ENCODE measurements at regions not wholly inside any gene's neighbourhood (a gene's known extent, or its start where the extent isn't known, plus 50 kb on each side); places are given as distances from the start of the nearest gene placed in this dataset.

DNA sequence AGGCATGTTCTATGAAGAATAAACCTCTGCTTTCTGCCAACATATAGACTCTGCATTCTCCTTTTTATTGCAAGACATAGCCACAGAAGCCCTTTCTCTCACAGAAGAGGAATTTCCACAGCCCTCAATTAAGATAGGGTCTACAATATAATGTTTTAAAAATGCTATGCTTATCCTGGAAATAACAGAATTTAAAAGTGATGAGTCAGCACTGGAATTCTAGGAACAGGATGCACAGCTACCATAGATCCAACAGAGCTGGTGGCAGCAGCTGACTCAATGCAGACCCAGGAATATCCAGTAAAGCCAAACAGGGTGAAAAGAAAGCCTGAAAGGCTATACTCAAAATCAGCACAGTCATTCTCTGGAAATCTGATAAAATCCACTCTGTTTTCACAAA is 866.9 kb downstream of the TRIB2 start:
- Histone ChIP-seq H3K27me3 (ENCODE audit: low read depth, low read length) (no peaks in the 10 kb centered on the region), H3K4me3 (ENCODE audit: low read depth in 1 of 2, low read length in 2 of 2) (no peak overlapping the region), H3K27ac (ENCODE audit: low read length) (no peak overlapping the region), H3K36me3 (ENCODE audit: control insufficient read depth in 1 of 2, insufficient read depth in 2 of 2, low read length in 2 of 2) (no peaks in the 10 kb centered on the region), H3K4me1 (ENCODE audit: control insufficient read depth in 1 of 2, insufficient read depth in 2 of 2, low read length in 2 of 2) (no peaks in the 10 kb centered on the region), H3K9me3 (ENCODE audit: control insufficient read depth in 1 of 2, low read length in 2 of 2) (no peaks in the 10 kb centered on the region)

GRCh38 chr2:13584020-13584419 is 867.3 kb downstream of the TRIB2 start:
- H3K36me3 ChIP-seq (ENCODE audit: control insufficient read depth in 1 of 2, insufficient read depth in 2 of 2, low read length in 2 of 2): no peaks in the 10 kb centered on the region
- no peak overlapping the region for H3K4me3 ChIP-seq (ENCODE audit: low read depth in 1 of 2, low read length in 2 of 2)
- no peaks in the 10 kb centered on the region for H3K4me1 ChIP-seq (ENCODE audit: control insufficient read depth in 1 of 2, insufficient read depth in 2 of 2, low read length in 2 of 2)
- no peaks in the 10 kb centered on the region for H3K27me3 ChIP-seq (ENCODE audit: low read depth, low read length)
- H3K9me3 ChIP-seq (ENCODE audit: control insufficient read depth in 1 of 2, low read length in 2 of 2): no peaks in the 10 kb centered on the region
- no peak overlapping the region for H3K27ac ChIP-seq (ENCODE audit: low read length)

DNA sequence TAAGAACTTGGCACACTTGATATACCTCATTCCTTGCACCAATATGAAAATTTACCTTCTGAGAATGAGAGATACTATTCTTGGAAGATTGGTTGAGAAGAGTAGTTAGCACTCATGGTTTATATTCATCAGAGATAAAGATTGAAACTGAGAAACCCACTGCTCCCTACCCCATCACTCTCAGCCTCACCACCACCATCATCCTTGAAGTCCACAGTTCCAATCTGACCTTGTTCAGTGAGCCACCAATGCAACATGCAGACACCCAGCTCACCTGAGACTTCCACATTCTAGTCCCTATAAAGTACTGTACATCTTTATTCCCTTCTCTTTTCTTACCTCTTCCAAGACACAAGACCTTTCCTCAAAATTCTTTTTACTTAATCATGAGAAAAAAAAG is 869.0 kb downstream of the TRIB2 start:
- Histone ChIP-seq H3K36me3 (ENCODE audit: control insufficient read depth in 1 of 2, insufficient read depth in 2 of 2, low read length in 2 of 2) (no peaks in the 10 kb centered on the region), H3K27ac (ENCODE audit: low read length) (no peak overlapping the region), H3K27me3 (ENCODE audit: low read depth, low read length) (no peaks in the 10 kb centered on the region), H3K4me3 (ENCODE audit: low read depth in 1 of 2, low read length in 2 of 2) (no peak overlapping the region), H3K9me3 (ENCODE audit: control insufficient read depth in 1 of 2, low read length in 2 of 2) (no peaks in the 10 kb centered on the region), H3K4me1 (ENCODE audit: control insufficient read depth in 1 of 2, insufficient read depth in 2 of 2, low read length in 2 of 2) (no peaks in the 10 kb centered on the region)

DNA sequence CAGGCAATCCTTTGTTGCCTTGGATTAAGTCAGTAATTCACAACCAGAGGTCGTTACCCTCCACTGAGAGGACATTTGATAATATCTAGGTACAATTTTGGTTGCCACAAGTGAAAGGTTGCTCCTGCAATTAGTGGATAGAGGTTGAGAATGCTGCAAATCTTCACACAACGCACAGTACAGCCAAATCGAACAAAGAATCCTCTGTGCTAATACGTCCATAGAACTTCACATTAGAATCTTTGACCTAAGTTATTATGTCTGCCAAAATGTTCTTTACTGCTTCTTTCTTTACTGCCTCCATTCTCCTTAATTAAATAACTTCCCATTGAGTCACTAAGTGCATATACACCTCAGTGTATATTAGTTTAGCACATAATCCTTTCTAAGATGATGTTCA is 879.5 kb downstream of the TRIB2 start:
- H3K27ac ChIP-seq (ENCODE audit: low read length): no peak overlapping the region
- no peaks in the 10 kb centered on the region for H3K36me3 ChIP-seq (ENCODE audit: control insufficient read depth in 1 of 2, insufficient read depth in 2 of 2, low read length in 2 of 2)
- no peaks in the 10 kb centered on the region for H3K4me1 ChIP-seq (ENCODE audit: control insufficient read depth in 1 of 2, insufficient read depth in 2 of 2, low read length in 2 of 2)
- no peaks in the 10 kb centered on the region for H3K9me3 ChIP-seq (ENCODE audit: control insufficient read depth in 1 of 2, low read length in 2 of 2)
- H3K27me3 ChIP-seq (ENCODE audit: low read depth, low read length): no peaks in the 10 kb centered on the region
- H3K4me3 ChIP-seq (ENCODE audit: low read depth in 1 of 2, low read length in 2 of 2): no peak overlapping the region

DNA sequence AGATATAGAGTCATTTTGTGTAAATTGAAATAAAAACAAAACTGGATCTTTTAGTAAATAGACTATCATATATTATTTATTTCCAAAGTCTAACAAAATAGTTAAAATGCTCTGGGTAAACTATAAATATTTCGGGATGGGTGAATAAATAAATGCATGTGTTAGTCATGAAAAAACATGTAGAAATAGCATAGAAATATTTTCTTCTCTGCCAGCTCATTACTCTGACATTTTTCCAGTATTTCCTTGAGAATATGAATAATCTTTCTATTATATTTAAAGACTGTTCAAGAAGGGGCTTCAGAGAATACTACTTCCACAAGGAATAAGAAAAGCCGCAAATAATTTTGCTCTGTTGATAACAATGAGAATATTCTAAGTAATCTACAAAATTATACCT is 880.4 kb downstream of the TRIB2 start:
- no peak overlapping the region for H3K4me3 ChIP-seq (ENCODE audit: low read depth in 1 of 2, low read length in 2 of 2)
- no peaks in the 10 kb centered on the region for H3K36me3 ChIP-seq (ENCODE audit: control insufficient read depth in 1 of 2, insufficient read depth in 2 of 2, low read length in 2 of 2)
- H3K27me3 ChIP-seq (ENCODE audit: low read depth, low read length): no peaks in the 10 kb centered on the region
- H3K4me1 ChIP-seq (ENCODE audit: control insufficient read depth in 1 of 2, insufficient read depth in 2 of 2, low read length in 2 of 2): no peaks in the 10 kb centered on the region
- no peaks in the 10 kb centered on the region for H3K9me3 ChIP-seq (ENCODE audit: control insufficient read depth in 1 of 2, low read length in 2 of 2)
- H3K27ac ChIP-seq (ENCODE audit: low read length): no peak overlapping the region

GRCh38 chr2:13601506-13601905 is 884.8 kb downstream of the TRIB2 start:
- H3K4me1 ChIP-seq (ENCODE audit: control insufficient read depth in 1 of 2, insufficient read depth in 2 of 2, low read length in 2 of 2): no peaks in the 10 kb centered on the region
- no peak overlapping the region for H3K27ac ChIP-seq (ENCODE audit: low read length)
- H3K4me3 ChIP-seq (ENCODE audit: low read depth in 1 of 2, low read length in 2 of 2): no peak overlapping the region
- no peaks in the 10 kb centered on the region for H3K9me3 ChIP-seq (ENCODE audit: control insufficient read depth in 1 of 2, low read length in 2 of 2)
- H3K36me3 ChIP-seq (ENCODE audit: control insufficient read depth in 1 of 2, insufficient read depth in 2 of 2, low read length in 2 of 2): no peaks in the 10 kb centered on the region
- no peaks in the 10 kb centered on the region for H3K27me3 ChIP-seq (ENCODE audit: low read depth, low read length)

DNA sequence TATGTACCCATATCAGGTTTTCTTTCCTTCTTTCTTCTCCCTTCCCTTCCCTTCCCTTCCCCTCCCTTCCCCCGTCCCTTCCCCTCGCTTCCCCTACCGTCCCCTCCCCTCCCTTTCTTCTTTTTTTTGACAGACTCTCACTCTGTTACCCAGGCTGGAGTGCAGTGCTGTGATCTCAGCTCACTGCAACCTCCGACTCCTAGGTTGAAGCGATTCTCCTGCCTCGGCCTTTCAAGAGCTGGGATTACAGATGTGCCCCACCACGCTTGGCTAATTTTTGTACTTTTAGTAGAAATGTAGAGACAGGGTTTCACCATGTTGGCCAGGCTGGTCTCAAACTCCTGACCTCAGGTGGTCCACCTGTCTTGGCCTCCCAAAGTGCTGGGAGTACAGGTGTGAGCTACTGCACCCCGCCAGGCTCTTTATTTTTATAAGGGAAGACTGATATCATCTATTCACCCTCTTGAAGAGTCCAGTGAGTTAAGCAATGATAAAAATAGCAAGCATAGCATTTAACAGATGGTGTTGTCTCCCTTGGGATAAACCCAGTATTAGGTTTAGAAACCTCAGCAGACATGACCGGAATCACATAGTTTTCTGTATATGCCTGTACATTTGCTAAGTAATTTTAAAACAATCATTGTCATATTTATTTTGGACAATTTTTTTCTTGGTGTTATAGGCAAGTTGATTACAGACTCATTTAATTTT is 888.4 kb downstream of the TRIB2 start:
- no peaks in the 10 kb centered on the region for H3K9me3 ChIP-seq (ENCODE audit: control insufficient read depth in 1 of 2, low read length in 2 of 2)
- no peak overlapping the region for H3K27ac ChIP-seq (ENCODE audit: low read length)
- no peaks in the 10 kb centered on the region for H3K27me3 ChIP-seq (ENCODE audit: low read depth, low read length)
- no peak overlapping the region for H3K4me3 ChIP-seq (ENCODE audit: low read depth in 1 of 2, low read length in 2 of 2)
- H3K36me3 ChIP-seq (ENCODE audit: control insufficient read depth in 1 of 2, insufficient read depth in 2 of 2, low read length in 2 of 2): no peaks in the 10 kb centered on the region
- no peaks in the 10 kb centered on the region for H3K4me1 ChIP-seq (ENCODE audit: control insufficient read depth in 1 of 2, insufficient read depth in 2 of 2, low read length in 2 of 2)

DNA sequence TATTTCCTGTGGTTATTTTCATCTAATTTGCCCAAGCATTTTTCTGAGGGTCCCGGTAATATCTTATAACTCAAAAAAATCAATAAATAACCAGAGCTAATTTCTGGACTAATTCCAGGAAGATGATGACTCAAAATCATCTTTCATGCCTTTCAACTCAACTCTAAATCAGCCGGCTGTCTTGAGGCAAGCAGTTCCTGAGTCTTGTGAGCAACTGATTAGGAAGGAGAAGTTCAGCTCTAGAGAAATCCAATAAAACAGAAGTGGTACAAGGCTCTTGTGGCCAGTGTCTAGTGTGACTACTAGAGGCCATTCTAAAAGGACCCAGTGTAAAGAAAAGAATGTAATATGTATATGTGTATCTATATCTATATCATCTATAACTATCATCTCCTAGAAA is 890.4 kb downstream of the TRIB2 start:
- no peaks in the 10 kb centered on the region for H3K9me3 ChIP-seq (ENCODE audit: control insufficient read depth in 1 of 2, low read length in 2 of 2)
- no peak overlapping the region for H3K4me3 ChIP-seq (ENCODE audit: low read depth in 1 of 2, low read length in 2 of 2)
- no peaks in the 10 kb centered on the region for H3K36me3 ChIP-seq (ENCODE audit: control insufficient read depth in 1 of 2, insufficient read depth in 2 of 2, low read length in 2 of 2)
- no peaks in the 10 kb centered on the region for H3K27me3 ChIP-seq (ENCODE audit: low read depth, low read length)
- no peak overlapping the region for H3K27ac ChIP-seq (ENCODE audit: low read length)
- H3K4me1 ChIP-seq (ENCODE audit: control insufficient read depth in 1 of 2, insufficient read depth in 2 of 2, low read length in 2 of 2): no peaks in the 10 kb centered on the region

GRCh38 chr2:13611939-13612338 is 895.2 kb downstream of the TRIB2 start:
- H3K4me3 ChIP-seq (ENCODE audit: low read depth in 1 of 2, low read length in 2 of 2): no peak overlapping the region
- no peaks in the 10 kb centered on the region for H3K27me3 ChIP-seq (ENCODE audit: low read depth, low read length)
- H3K27ac ChIP-seq (ENCODE audit: low read length): no peak overlapping the region
- H3K36me3 ChIP-seq (ENCODE audit: control insufficient read depth in 1 of 2, insufficient read depth in 2 of 2, low read length in 2 of 2): no peaks in the 10 kb centered on the region
- H3K4me1 ChIP-seq (ENCODE audit: control insufficient read depth in 1 of 2, insufficient read depth in 2 of 2, low read length in 2 of 2): no peaks in the 10 kb centered on the region
- peaks cover 3 to 4% of the 10 kb centered on the region in 2 donors for H3K9me3 ChIP-seq (ENCODE audit: control insufficient read depth in 1 of 2, low read length in 2 of 2)

GRCh38 chr2:13616059-13616458 is 899.3 kb downstream of the TRIB2 start:
- no peaks in the 10 kb centered on the region for H3K36me3 ChIP-seq (ENCODE audit: control insufficient read depth in 1 of 2, insufficient read depth in 2 of 2, low read length in 2 of 2)
- no peaks in the 10 kb centered on the region for H3K27me3 ChIP-seq (ENCODE audit: low read depth, low read length)
- no peaks in the 10 kb centered on the region for H3K4me1 ChIP-seq (ENCODE audit: control insufficient read depth in 1 of 2, insufficient read depth in 2 of 2, low read length in 2 of 2)
- H3K4me3 ChIP-seq (ENCODE audit: low read depth in 1 of 2, low read length in 2 of 2): no peak overlapping the region
- peaks cover 3 to 4% of the 10 kb centered on the region in 2 donors for H3K9me3 ChIP-seq (ENCODE audit: control insufficient read depth in 1 of 2, low read length in 2 of 2)
- no peak overlapping the region for H3K27ac ChIP-seq (ENCODE audit: low read length)

- H3K27me3 ChIP-seq (ENCODE audit: low read depth, low read length): no peaks in the 10 kb centered on the region
- H3K4me1 ChIP-seq (ENCODE audit: control insufficient read depth in 1 of 2, insufficient read depth in 2 of 2, low read length in 2 of 2): no peaks in the 10 kb centered on the region
- peaks cover 3 to 4% of the 10 kb centered on the region in 2 donors for H3K9me3 ChIP-seq (ENCODE audit: control insufficient read depth in 1 of 2, low read length in 2 of 2)
- no peak overlapping the region for H3K27ac ChIP-seq (ENCODE audit: low read length)
- H3K4me3 ChIP-seq (ENCODE audit: low read depth in 1 of 2, low read length in 2 of 2): no peak overlapping the region
- H3K36me3 ChIP-seq (ENCODE audit: control insufficient read depth in 1 of 2, insufficient read depth in 2 of 2, low read length in 2 of 2): no peaks in the 10 kb centered on the region
Observed at GRCh38 chr2:13616616-13617015, 899.9 kb downstream of the TRIB2 start.

GRCh38 chr2:13628122-13628521 is 911.4 kb downstream of the TRIB2 start:
- Histone ChIP-seq H3K27me3 (ENCODE audit: low read depth, low read length) (no peaks in the 10 kb centered on the region), H3K36me3 (ENCODE audit: control insufficient read depth in 1 of 2, insufficient read depth in 2 of 2, low read length in 2 of 2) (no peaks in the 10 kb centered on the region), H3K9me3 (ENCODE audit: control insufficient read depth in 1 of 2, low read length in 2 of 2) (no peaks in the 10 kb centered on the region), H3K4me1 (ENCODE audit: control insufficient read depth in 1 of 2, insufficient read depth in 2 of 2, low read length in 2 of 2) (no peaks in the 10 kb centered on the region), H3K27ac (ENCODE audit: low read length) (no peak overlapping the region), H3K4me3 (ENCODE audit: low read depth in 1 of 2, low read length in 2 of 2) (no peak overlapping the region)

All from muscle layer of duodenum (tissue), 2 donors.